Caco-2 (cell line): ENCODE measurements at regions not wholly inside any gene's neighbourhood (a gene's known extent, or its start where the extent isn't known, plus 50 kb on each side); places are given as distances from the start of the nearest gene placed in this dataset.

Experiments used
- BruUV-seq: library from RNA; stranded (reverse); fragments of 400-500 nt; replicated peaks from 2 replicates; lab custom pipeline; 2021; lab: Mats Ljungman, UMichigan
- CTCF ChIA-PET: fragments of 300-600 bp; sonication (Branson Sonifier 250); formaldehyde crosslinking; loops from one replicate; lab custom pipeline; 2022; ENCODE audit warnings: antibody characterized with exemption; lab: Charles Lee
- POLR2A ChIA-PET: fragments of 300-600 bp; sonication (Branson Sonifier 250); formaldehyde crosslinking; loops from one replicate; lab custom pipeline; 2022; ENCODE audit warnings: antibody characterized with exemption; lab: Charles Lee
- DNase-seq, 2 experiments: peaks; one replicate each; pipeline versions ENCODE4 v3.0.0 to v3.0.0-alpha.2; 2020 to 2022
- H3K27me3 ChIP-seq: replicated peaks from 2 replicates; pipeline ENCODE4 v1.6.0; 2011; ENCODE audit warnings: low read length; ENCODE audit not compliant: control insufficient read depth, insufficient read depth
- H3K36me3 ChIP-seq: 2 replicates; pipeline ENCODE4 v1.5.1; 2011; ENCODE audit warnings: low read length; ENCODE audit not compliant: control insufficient read depth, insufficient read depth
- H3K4me1 ChIP-seq: fragments of 250-450 bp; sonication (Bioruptor Pico); 2 replicates; pipeline ENCODE4 v1.5.1; 2020; ENCODE audit warnings: mild to moderate bottlenecking
- H3K4me3 ChIP-seq: 2 replicates; pipeline ENCODE4 v1.5.1; 2011; ENCODE audit warnings: low read depth, mild to moderate bottlenecking, control low read depth, low read length
- H3K9me3 ChIP-seq: fragments of 250-450 bp; sonication (Bioruptor Pico); 2 replicates; pipeline ENCODE4 v1.5.1; 2020; ENCODE audit warnings: mild to moderate bottlenecking, moderate library complexity
- H3K27ac Mint-ChIP-seq: one replicate; pipeline ENCODE4 v1.8.0; 2022; ENCODE audit warnings: mixed read lengths; ENCODE audit not compliant: unreplicated experiment
- H3K27me3 Mint-ChIP-seq: one replicate; pipeline ENCODE4 v1.8.0; 2022; ENCODE audit warnings: mixed read lengths; ENCODE audit not compliant: insufficient read depth, unreplicated experiment
- H3K36me3 Mint-ChIP-seq: one replicate; pipeline ENCODE4 v1.8.0; 2022; ENCODE audit warnings: mild to moderate bottlenecking, mixed read lengths; ENCODE audit not compliant: insufficient read depth, unreplicated experiment
- H3K4me1 Mint-ChIP-seq: one replicate; pipeline ENCODE4 v1.8.0; 2022; ENCODE audit warnings: low read depth, mixed read lengths; ENCODE audit not compliant: unreplicated experiment
- H3K4me3 Mint-ChIP-seq: one replicate; pipeline ENCODE4 v1.8.0; 2022; ENCODE audit warnings: mild to moderate bottlenecking, moderate library complexity, mixed read lengths; ENCODE audit not compliant: unreplicated experiment
- H3K9me3 Mint-ChIP-seq: one replicate; pipeline ENCODE4 v1.8.0; 2022; ENCODE audit warnings: mixed read lengths; ENCODE audit not compliant: unreplicated experiment
- CTCF ChIP-seq, 2 experiments: fragments of 200-600 bp in 1 of 2; IDR thresholded peaks; 1 replicate in 1 of 2; 2 replicates in 1 of 2; pipeline versions ENCODE4 v1.5.1 to v1.8.0; 2011 to 2022; ENCODE audit warnings: antibody characterized with exemption in 1 of 2, control low read depth in 1 of 2, inconsistent platforms in 1 of 2, low read depth in 1 of 2, low read length in 1 of 2, mild to moderate bottlenecking in 1 of 2, moderate library complexity in 1 of 2; ENCODE audit not compliant: insufficient read depth in 1 of 2, severe bottlenecking in 1 of 2, unreplicated experiment in 1 of 2
- intact Hi-C: fragments of 100-400 bp; cut with micrococcal nuclease; formaldehyde crosslinking; loops from one replicate; pipeline ENCODE4 v1.10.0; 2022; ENCODE audit not compliant: unreplicated experiment

DNA sequence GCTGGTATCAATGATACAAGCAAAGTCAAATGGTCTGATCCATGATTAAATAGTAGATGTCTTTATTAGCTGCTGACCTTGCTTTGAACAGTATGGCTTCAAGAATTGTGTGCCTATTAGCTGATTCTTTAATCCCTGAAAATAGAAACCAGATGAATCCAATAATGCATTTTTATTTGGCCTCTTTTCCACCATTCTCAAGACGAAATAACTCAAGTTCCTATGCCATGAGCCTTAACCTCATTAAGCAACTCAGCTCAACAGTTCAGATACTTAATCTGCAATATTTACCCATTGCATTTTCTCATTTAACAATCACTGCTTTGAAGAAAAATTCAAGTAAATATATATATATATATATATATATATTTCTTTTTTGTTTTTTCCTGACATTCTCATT lies 588.6 kb upstream of the MEF2C start:
- no peaks in the 10 kb centered on the region for H3K9me3 ChIP-seq
- Mint-ChIP-seq H3K9me3 (no peaks in the 10 kb centered on the region), H3K27ac (no peak overlapping the region), H3K4me1 (peaks cover 12% of the 10 kb centered on the region), H3K36me3 (no peaks in the 10 kb centered on the region), H3K4me3 (no peak overlapping the region), H3K27me3 (no peaks in the 10 kb centered on the region)
- ChIA-PET POLR2A (no interaction called here), CTCF (no interaction called here)
- peaks cover 10% of the 10 kb centered on the region; the same call in 1 of the 2 replicates for H3K4me1 ChIP-seq
- H3K27me3 ChIP-seq, result no peaks in the 10 kb centered on the region
- no peak overlapping the region for H3K4me3 ChIP-seq
- no TSS peak for BruUV-seq
- no peak for DNase-seq
- intact Hi-C loops, result no loop called here
- TF ChIP-seq CTCF (IDR thresholded peaks at IDR 0.05; ENCODE audit: insufficient read depth in 1 of 2, low read depth in 1 of 2, low read length in 1 of 2, severe bottlenecking in 1 of 2, unreplicated experiment in 1 of 2), result no peak
- no peaks in the 10 kb centered on the region for H3K36me3 ChIP-seq

DNA sequence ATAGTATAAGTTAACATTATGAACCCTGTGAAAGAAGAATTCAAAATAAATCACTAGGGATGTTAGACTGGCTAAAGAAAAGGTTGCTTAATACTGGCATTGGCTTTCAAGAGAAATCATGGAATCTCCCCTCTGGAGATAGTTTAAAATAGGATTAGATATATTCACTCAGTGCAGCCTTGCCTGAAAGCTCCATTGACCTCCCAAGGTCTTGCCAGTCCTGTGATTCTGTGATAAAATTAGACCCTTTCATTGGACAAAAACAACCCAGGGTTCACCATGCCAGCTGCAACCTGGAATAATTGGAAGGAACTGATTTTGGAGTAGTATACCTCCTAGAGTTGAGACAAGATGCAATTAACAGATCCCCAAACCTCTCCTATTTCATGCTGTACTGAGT lies 588.1 kb upstream of the MEF2C start:
- Histone ChIP-seq H3K27me3 (no peaks in the 10 kb centered on the region), H3K4me3 (no peak overlapping the region), H3K36me3 (no peaks in the 10 kb centered on the region), H3K9me3 (no peaks in the 10 kb centered on the region), H3K4me1 (peaks cover 7% of the 10 kb centered on the region; the same call in 1 of the 2 replicates)
- Mint-ChIP-seq H3K27ac (no peak overlapping the region), H3K9me3 (no peaks in the 10 kb centered on the region), H3K36me3 (no peaks in the 10 kb centered on the region), H3K4me3 (no peak overlapping the region), H3K4me1 (peaks cover 9% of the 10 kb centered on the region), H3K27me3 (no peaks in the 10 kb centered on the region)
- ChIA-PET CTCF (no interaction called here), POLR2A (no interaction called here)
- DNase-seq, result no peak
- intact Hi-C loops, result no loop called here
- no TSS peak for BruUV-seq
- TF ChIP-seq CTCF (IDR thresholded peaks at IDR 0.05; ENCODE audit: insufficient read depth in 1 of 2, low read depth in 1 of 2, low read length in 1 of 2, severe bottlenecking in 1 of 2, unreplicated experiment in 1 of 2), result no peak

DNA sequence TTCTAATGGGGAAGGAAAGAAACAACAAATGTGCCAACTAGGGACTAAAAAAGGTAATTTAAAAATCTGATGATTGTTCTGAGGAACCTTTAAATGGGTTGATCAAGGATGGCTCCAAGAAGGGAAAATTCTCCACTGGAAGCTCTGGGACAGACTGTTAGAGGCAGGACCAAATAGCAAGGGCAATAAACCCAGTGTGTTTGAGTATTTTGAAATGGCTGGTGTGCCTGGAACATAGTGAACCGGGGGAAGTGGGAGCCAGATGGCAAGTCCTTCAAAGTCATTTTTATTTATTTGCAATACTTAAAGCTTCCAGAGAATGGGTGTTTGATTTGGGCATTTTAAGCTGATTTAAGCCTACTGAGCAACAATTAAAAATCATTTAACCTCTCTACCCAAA lies 587.7 kb upstream of the MEF2C start:
- no peak for DNase-seq
- ChIA-PET POLR2A (no interaction called here), CTCF (no interaction called here)
- no TSS peak for BruUV-seq
- TF ChIP-seq CTCF (IDR thresholded peaks at IDR 0.05; ENCODE audit: insufficient read depth in 1 of 2, low read depth in 1 of 2, low read length in 1 of 2, severe bottlenecking in 1 of 2, unreplicated experiment in 1 of 2), result no peak
- Mint-ChIP-seq H3K27ac (no peak overlapping the region), H3K36me3 (no peaks in the 10 kb centered on the region), H3K9me3 (no peaks in the 10 kb centered on the region), H3K4me3 (no peak overlapping the region), H3K27me3 (no peaks in the 10 kb centered on the region), H3K4me1 (peaks cover 6% of the 10 kb centered on the region)
- H3K36me3 ChIP-seq, result no peaks in the 10 kb centered on the region
- no peak overlapping the region for H3K4me3 ChIP-seq
- peaks cover 2% of the 10 kb centered on the region; the same call in 1 of the 2 replicates for H3K4me1 ChIP-seq
- no peaks in the 10 kb centered on the region for H3K9me3 ChIP-seq
- no peaks in the 10 kb centered on the region for H3K27me3 ChIP-seq
- intact Hi-C loops, result no loop called here
